PC-3 (cell line): ENCODE measurements at regions not wholly inside any gene's neighbourhood (a gene's known extent, or its start where the extent isn't known, plus 50 kb on each side); places are given as distances from the start of the nearest gene placed in this dataset.

Experiments
- ATAC-seq: fragments of 200-7000 bp; cut with Tn5 transposase; 2 replicates; pipeline ENCODE4 v1.9.1; 2020; ENCODE audit warnings: mild to moderate bottlenecking, moderate library complexity
- BruUV-seq: library from RNA; stranded (reverse); fragments of 400-500 nt; replicated peaks from 2 replicates; lab custom pipeline; 2021; lab: Mats Ljungman, UMichigan
- CTCF ChIA-PET: fragments of 300-600 bp; sonication (Branson Sonifier 250); formaldehyde crosslinking; loops from one replicate; lab custom pipeline; 2022; ENCODE audit warnings: antibody characterized with exemption; lab: Charles Lee
- POLR2A ChIA-PET: fragments of 300-600 bp; sonication (Branson Sonifier 250); formaldehyde crosslinking; loops from one replicate; lab custom pipeline; 2022; ENCODE audit warnings: antibody characterized with exemption; ENCODE audit not compliant: unreplicated experiment; lab: Charles Lee
- DNase-seq: peaks from one replicate; pipeline ENCODE4 v3.0.0-alpha.2; 2015
- H2AFZ ChIP-seq: fragments of 300-600 bp; sonication (generic); 2 replicates; pipeline ENCODE4 v1.6.0; 2016; ENCODE audit warnings: antibody characterized with exemption, low read length
- H3F3A ChIP-seq: fragments of 300-600 bp; sonication (generic); one replicate; pipeline ENCODE4 v1.6.0; 2017; ENCODE audit warnings: antibody characterized with exemption, low read length, control low read depth, mild to moderate bottlenecking; ENCODE audit not compliant: unreplicated experiment
- H3K27ac ChIP-seq: fragments of 300-600 bp; sonication (generic); 2 replicates; pipeline ENCODE4 v1.5.1; 2016; ENCODE audit warnings: mild to moderate bottlenecking, low read length
- H3K27me3 ChIP-seq: fragments of 300-600 bp; sonication (generic); 2 replicates; pipeline ENCODE4 v1.6.1; 2016; ENCODE audit warnings: low read length, mixed read lengths
- H3K36me3 ChIP-seq: fragments of 300-600 bp; sonication (generic); 2 replicates; pipeline ENCODE4 v1.6.1; 2016; ENCODE audit warnings: low read depth, mixed run types, low read length, mixed read lengths
- H3K4me1 ChIP-seq: fragments of 300-600 bp; sonication (generic); 2 replicates; pipeline ENCODE4 v1.5.1; 2016; ENCODE audit warnings: low read length; ENCODE audit not compliant: insufficient read depth
- H3K4me2 ChIP-seq: fragments of 300-600 bp; sonication (generic); 2 replicates; pipeline ENCODE4 v1.6.0; 2016; ENCODE audit warnings: low read length
- H3K4me3 ChIP-seq: fragments of 300-600 bp; sonication (generic); 2 replicates; pipeline ENCODE4 v1.5.1; 2016; ENCODE audit warnings: mild to moderate bottlenecking, low read length, mixed read lengths
- H3K79me2 ChIP-seq: fragments of 300-600 bp; sonication (generic); 2 replicates; pipeline ENCODE4 v1.6.1; 2017; ENCODE audit warnings: low read length, mixed read lengths
- H3K9ac ChIP-seq: fragments of 300-600 bp; sonication (generic); 2 replicates; pipeline ENCODE4 v1.6.0; 2016; ENCODE audit warnings: mild to moderate bottlenecking, low read length
- H3K9me2 ChIP-seq: fragments of 300-600 bp; sonication (generic); replicated peaks from 2 replicates; pipeline ENCODE4 v1.6.1; 2016; ENCODE audit warnings: mixed run types, low read length, mixed read lengths
- H3K9me3 ChIP-seq: fragments of 300-600 bp; sonication (generic); 2 replicates; pipeline ENCODE4 v1.6.1; 2016; ENCODE audit warnings: low read length, mixed read lengths
- H4K20me1 ChIP-seq: fragments of 300-600 bp; sonication (generic); 2 replicates; pipeline ENCODE4 v1.6.1; 2016; ENCODE audit warnings: low read length, mixed read lengths
- CTCF ChIP-seq: fragments of 300-600 bp; sonication (generic); conservative IDR thresholded peaks from 2 replicates; pipeline ENCODE4 v1.5.1; 2017; ENCODE audit warnings: antibody characterized with exemption, low read depth, mild to moderate bottlenecking, low read length
- EZH2 ChIP-seq: fragments of 300-600 bp; sonication (generic); IDR thresholded peaks from one replicate; pipeline ENCODE4 v1.6.1; 2017; ENCODE audit warnings: antibody characterized with exemption, mild to moderate bottlenecking, low read length; ENCODE audit not compliant: unreplicated experiment
- EZH2phosphoT487 ChIP-seq: fragments of 300-600 bp; sonication (generic); IDR thresholded peaks from 2 replicates; pipeline ENCODE4 v1.6.1; 2018; ENCODE audit warnings: mild to moderate bottlenecking, antibody characterized with exemption, low read length, borderline replicate concordance
- intact Hi-C: fragments of 100-400 bp; cut with micrococcal nuclease; formaldehyde crosslinking; loops from 2 replicates; pipeline ENCODE4 v1.9.0; 2023

- Histone ChIP-seq H4K20me1 (no peaks in the 10 kb centered on the region), H3K4me2 (no peak overlapping the region), H3K9ac (no peak overlapping the region), H3K4me3 (no peak overlapping the region), H3F3A (no peaks in the 10 kb centered on the region), H3K27me3 (no peaks in the 10 kb centered on the region), H3K9me2 (no peaks in the 10 kb centered on the region), H3K9me3 (no peaks in the 10 kb centered on the region), H3K36me3 (no peaks in the 10 kb centered on the region), H3K27ac (no peak overlapping the region), H3K4me1 (peaks cover 9% of the 10 kb centered on the region), H3K79me2 (no peaks in the 10 kb centered on the region), H2AFZ (no peak overlapping the region)
- TF ChIP-seq EZH2phosphoT487, result no peak
- TF ChIP-seq EZH2, result no peak
- TF ChIP-seq CTCF, result no peak
- ChIA-PET POLR2A (no interaction called here), CTCF (no interaction called here)
- intact Hi-C loops, result no loop called here
- no TSS peak for BruUV-seq
- DNase-seq, result no peak
- ATAC-seq, result no peak
Observed at GRCh38 chr3:188071636-188072035, 82.3 kb upstream of the LPP start.

GRCh38 chr3:188076176-188076575 lies 77.8 kb upstream of the LPP start:
- Histone ChIP-seq H3K4me3 (no peak overlapping the region), H3K27ac (no peak overlapping the region), H3K79me2 (no peaks in the 10 kb centered on the region), H3F3A (no peaks in the 10 kb centered on the region), H3K4me2 (no peak overlapping the region), H3K36me3 (no peaks in the 10 kb centered on the region), H3K9me2 (no peaks in the 10 kb centered on the region), H2AFZ (no peak overlapping the region), H3K9ac (no peak overlapping the region), H3K4me1 (no peaks in the 10 kb centered on the region), H4K20me1 (no peaks in the 10 kb centered on the region), H3K9me3 (no peaks in the 10 kb centered on the region), H3K27me3 (no peaks in the 10 kb centered on the region)
- POLR2A ChIA-PET, result no interaction called here
- BruUV-seq, result no TSS peak
- intact Hi-C loops, result no loop called here
- no peak for DNase-seq
- ATAC-seq, result no peak
- CTCF ChIA-PET, result no interaction called here
- TF ChIP-seq EZH2, result no peak
- no peak for TF ChIP-seq EZH2phosphoT487

GRCh38 chr3:188077160-188077799 lies 76.7 kb upstream of the LPP start:
- no peaks in the 10 kb centered on the region for H4K20me1 ChIP-seq
- H3K4me3 ChIP-seq, result no peak overlapping the region
- H3K9ac ChIP-seq, result no peak overlapping the region
- BruUV-seq, result no TSS peak
- no peaks in the 10 kb centered on the region for H3K36me3 ChIP-seq
- no peaks in the 10 kb centered on the region for H3F3A ChIP-seq
- no peak for DNase-seq
- TF ChIP-seq EZH2, result no peak
- no peak for TF ChIP-seq EZH2phosphoT487
- no peak for TF ChIP-seq CTCF
- no peak overlapping the region for H3K4me2 ChIP-seq
- H3K4me1 ChIP-seq, result no peaks in the 10 kb centered on the region
- H3K9me3 ChIP-seq, result no peaks in the 10 kb centered on the region
- intact Hi-C loops, result no loop called here
- H3K27ac ChIP-seq, result no peak overlapping the region
- ATAC-seq, result no peak
- no peaks in the 10 kb centered on the region for H3K9me2 ChIP-seq
- CTCF ChIA-PET, result no interaction called here
- no peak overlapping the region for H2AFZ ChIP-seq
- H3K27me3 ChIP-seq, result no peaks in the 10 kb centered on the region
- POLR2A ChIA-PET, result no interaction called here
- no peaks in the 10 kb centered on the region for H3K79me2 ChIP-seq
